Epithelial cell of esophagus (primary cell): ENCODE measurements at regions not wholly inside any gene's neighbourhood (a gene's known extent, or its start where the extent isn't known, plus 50 kb on each side); places are given as distances from the start of the nearest gene placed in this dataset.
"Not testable (repeated sequence)": the region's sequence is repeated elsewhere in the genome, so short reads cannot be mapped to it uniquely, and the experiment has no call there.

ENCODE experiments used
- DNase-seq: peaks from one replicate; pipeline ENCODE4 v3.0.0; 2010; ENCODE audit warnings: low read depth
- H3K4me3 ChIP-seq: 2 replicates; pipeline ENCODE4 v1.5.1; 2011; ENCODE audit warnings: mild to moderate bottlenecking, low read length, control low read depth
- TF ChIP-seq, protein P1 (sequence below): IDR thresholded peaks from 2 replicates; pipeline ENCODE4 v1.5.1; 2011; ENCODE audit warnings: low read depth, mild to moderate bottlenecking, low read length, control low read depth, inconsistent platforms; ENCODE audit not compliant: insufficient read depth; ENCODE audit errors: missing control alignments

DNA sequence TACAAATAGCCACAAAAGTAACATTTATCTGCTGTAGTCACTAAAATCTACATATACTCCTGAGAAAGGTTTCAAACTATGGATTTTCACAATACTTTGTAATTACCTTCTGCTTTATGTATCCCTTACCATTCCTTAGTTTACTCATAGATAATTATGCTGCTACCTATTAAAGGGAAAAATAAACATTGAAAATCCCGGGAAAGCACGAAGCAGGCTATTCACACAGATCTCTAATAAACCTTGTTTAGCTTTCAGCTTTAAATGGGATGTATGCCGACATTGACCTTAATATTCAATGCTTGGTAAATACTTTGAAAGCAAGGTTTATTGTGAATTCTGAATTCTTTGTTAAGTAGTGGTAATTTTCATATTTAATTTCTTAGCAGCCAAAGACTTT is 58.5 kb upstream of the SMIM30 start:
- H3K4me3 ChIP-seq = no peak overlapping the region
- no peak for DNase-seq
- TF ChIP-seq, protein P1, sequence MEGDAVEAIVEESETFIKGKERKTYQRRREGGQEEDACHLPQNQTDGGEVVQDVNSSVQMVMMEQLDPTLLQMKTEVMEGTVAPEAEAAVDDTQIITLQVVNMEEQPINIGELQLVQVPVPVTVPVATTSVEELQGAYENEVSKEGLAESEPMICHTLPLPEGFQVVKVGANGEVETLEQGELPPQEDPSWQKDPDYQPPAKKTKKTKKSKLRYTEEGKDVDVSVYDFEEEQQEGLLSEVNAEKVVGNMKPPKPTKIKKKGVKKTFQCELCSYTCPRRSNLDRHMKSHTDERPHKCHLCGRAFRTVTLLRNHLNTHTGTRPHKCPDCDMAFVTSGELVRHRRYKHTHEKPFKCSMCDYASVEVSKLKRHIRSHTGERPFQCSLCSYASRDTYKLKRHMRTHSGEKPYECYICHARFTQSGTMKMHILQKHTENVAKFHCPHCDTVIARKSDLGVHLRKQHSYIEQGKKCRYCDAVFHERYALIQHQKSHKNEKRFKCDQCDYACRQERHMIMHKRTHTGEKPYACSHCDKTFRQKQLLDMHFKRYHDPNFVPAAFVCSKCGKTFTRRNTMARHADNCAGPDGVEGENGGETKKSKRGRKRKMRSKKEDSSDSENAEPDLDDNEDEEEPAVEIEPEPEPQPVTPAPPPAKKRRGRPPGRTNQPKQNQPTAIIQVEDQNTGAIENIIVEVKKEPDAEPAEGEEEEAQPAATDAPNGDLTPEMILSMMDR = no peak

DNA sequence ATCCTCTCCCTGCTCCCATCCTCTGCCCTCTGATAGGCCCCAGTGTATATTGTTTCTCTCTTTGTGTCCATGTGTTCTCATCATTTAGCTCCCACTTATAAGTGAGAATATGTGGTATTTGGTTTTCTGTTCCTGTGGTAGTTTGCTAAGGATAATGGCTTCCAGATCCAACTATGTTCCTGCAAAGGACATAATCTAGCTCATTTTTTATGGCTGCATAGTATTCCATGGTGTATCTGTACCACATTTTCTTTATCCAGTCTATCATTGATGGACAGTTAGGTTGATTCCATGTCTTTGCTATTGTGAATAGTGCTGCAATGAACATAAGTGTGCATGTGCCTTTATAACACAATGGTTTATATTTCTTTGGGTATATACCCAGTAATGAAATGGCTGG is 57.8 kb upstream of the SMIM30 start:
- not testable (repeated sequence) for H3K4me3 ChIP-seq, DNase-seq

DNA sequence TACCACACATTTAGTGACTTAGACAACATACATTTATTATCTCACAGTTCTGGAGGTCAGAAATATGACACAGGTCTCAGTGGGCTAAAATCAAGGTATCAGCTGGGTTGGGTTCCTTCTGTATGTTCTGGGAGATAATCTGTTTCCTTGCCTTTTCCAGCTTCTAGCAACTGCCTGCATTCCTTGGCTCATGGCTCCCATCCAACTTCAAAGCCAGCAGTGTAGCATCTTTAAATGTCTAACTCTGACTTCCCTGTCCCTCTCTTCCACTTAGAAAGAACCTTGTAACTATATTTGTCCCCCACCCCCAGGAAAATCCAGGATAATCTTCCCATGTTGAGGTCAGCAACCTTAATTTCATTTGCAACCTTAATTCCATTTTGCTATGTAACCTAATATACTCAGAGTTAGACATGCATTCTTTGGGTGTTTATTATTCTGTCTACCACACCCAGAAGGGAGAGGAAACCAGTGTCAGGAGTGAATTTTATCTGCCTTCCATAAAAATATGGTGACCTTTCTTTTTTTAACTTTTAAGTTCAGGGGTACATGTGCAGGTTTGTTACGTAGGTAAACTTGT is 57.3 kb upstream of the SMIM30 start:
- TF ChIP-seq, protein P1 = no peak
- no peak for DNase-seq
- no peak overlapping the region for H3K4me3 ChIP-seq

DNA sequence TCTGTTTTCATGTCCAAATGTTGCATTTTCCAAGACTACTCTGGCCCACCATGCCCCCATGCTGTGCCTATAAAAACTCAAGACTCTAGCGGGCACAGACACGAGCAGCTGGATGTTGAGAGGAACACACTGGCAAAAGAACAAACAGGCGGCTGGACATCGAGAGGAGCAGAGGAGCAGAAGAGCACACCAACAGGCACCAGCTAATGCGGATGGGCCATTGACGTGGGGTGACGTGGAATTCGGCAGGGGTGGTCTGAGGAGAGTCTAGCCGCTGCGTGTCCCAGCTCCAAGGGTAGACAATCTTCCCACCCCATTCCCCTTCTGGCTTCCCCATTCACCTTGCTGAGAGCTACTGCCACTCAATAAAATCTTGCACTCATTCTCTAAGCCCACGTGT is 54.4 kb upstream of the SMIM30 start:
- TF ChIP-seq, protein P1 = no peak
- no peak for DNase-seq
- no peak overlapping the region for H3K4me3 ChIP-seq

DNA sequence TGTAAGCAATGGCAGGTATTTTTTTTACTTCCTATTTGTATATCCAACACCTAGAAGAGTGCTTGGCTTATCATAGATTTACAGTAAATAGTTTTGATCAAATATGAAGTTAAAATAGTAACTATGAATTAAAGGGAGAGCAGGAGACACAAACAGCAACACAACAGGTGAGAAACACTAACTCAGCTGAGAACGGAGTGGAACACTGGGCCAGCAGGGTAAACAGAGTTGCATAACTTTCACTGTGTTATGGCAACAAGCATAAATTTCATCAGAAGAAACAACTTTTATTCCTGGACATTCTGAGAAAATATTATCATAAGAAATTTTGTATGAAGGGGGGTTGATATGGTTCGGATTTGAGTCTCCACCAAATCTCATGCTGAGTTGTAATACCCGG is 52.2 kb upstream of the SMIM30 start:
- no peak overlapping the region for H3K4me3 ChIP-seq
- no peak for DNase-seq
- TF ChIP-seq, protein P1 = no peak
